ENCODE measurements at regions not wholly inside any gene's neighbourhood (a gene's known extent, or its start where the extent isn't known, plus 50 kb on each side); places are given as distances from the start of the nearest gene placed in this dataset.

DNA sequence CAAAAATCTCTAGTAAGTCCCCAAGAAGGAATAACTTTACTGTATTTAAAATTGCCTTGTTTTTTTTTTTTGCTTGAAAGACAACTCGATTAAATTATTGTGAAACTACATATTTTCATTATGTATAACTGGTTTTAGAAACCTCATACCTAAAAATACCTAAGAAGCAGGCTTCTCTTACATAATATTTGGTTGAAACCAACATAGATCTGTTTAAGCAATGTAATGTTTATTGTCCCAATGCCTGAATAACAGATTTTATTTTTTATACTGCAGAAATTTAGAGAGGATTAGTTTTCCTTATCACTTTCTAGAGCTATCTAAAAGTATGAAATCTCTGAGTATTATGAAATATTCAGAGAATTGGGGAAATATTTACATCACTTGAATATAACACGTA, 78.5 kb upstream of the CHRM3 start:
- H3K27ac ChIP-seq = no peak overlapping the region
- TF ChIP-seq, protein P1, sequence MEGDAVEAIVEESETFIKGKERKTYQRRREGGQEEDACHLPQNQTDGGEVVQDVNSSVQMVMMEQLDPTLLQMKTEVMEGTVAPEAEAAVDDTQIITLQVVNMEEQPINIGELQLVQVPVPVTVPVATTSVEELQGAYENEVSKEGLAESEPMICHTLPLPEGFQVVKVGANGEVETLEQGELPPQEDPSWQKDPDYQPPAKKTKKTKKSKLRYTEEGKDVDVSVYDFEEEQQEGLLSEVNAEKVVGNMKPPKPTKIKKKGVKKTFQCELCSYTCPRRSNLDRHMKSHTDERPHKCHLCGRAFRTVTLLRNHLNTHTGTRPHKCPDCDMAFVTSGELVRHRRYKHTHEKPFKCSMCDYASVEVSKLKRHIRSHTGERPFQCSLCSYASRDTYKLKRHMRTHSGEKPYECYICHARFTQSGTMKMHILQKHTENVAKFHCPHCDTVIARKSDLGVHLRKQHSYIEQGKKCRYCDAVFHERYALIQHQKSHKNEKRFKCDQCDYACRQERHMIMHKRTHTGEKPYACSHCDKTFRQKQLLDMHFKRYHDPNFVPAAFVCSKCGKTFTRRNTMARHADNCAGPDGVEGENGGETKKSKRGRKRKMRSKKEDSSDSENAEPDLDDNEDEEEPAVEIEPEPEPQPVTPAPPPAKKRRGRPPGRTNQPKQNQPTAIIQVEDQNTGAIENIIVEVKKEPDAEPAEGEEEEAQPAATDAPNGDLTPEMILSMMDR (conservative IDR thresholded peaks at IDR 0.05; ENCODE audit: low read depth) = no peak
- ChIA-PET POLR2A (ENCODE audit: low non-redundant PET) (no interaction called here), CTCF (interaction anchor here (0.6 to 0.7 kb wide), 3 partner anchors 60 to 616 kb away, joined by 3 read pairs; no protein-coding TSS in a partner anchor)
- no peak for DNase-seq (ENCODE audit: low spot score)

GRCh38 chr1:239306426-239306825, 79.9 kb upstream of the CHRM3 start:
- H3K27ac ChIP-seq = no peak overlapping the region
- ChIA-PET CTCF (no interaction called here), POLR2A (ENCODE audit: low non-redundant PET) (no interaction called here)
- TF ChIP-seq, protein P1 (conservative IDR thresholded peaks at IDR 0.05; ENCODE audit: low read depth) = no peak
- DNase-seq (ENCODE audit: low spot score) = no peak

DNA sequence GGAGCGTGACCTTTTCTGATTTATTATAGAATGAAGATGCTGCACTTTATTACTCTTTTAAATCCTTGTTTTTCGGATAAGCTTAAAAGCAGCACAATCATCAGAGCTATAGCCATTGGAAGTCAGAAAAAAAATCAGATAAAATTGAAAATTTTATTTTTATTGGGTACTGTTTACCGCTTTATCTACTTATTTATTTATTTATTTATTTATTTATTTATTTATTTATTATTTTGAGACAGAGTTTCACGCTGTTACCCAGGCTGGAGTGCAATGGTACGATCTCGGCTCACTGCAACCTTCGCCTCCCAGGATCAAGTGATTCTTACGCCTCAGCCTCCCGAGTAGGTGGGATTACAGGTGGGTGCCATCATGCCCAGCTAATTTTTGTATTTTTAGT, 83.1 kb upstream of the CHRM3 start:
- ChIA-PET CTCF (no interaction called here), POLR2A (ENCODE audit: low non-redundant PET) (no interaction called here)
- H3K27ac ChIP-seq = no peak overlapping the region
- DNase-seq (ENCODE audit: low spot score) = no peak
- TF ChIP-seq, protein P1 (conservative IDR thresholded peaks at IDR 0.05; ENCODE audit: low read depth) = no peak

DNA sequence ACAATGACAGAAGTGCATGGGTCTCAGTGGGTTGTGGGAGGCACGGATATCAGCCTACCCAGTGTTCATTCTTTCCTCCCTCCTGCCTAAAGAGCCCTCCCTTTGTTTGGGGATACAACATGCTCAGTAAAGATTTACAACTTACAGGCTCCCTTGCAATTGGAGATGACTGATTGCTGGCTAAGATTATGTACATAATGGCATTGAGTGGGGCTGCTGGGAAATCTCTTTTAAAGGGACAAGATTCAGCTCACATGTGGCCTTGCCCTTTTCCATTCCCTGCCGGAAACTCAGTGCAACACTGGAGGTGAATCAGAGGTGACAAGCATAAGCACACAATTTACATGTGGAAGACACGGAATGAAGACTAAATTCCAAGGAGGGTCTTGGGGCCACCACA, 83.7 kb upstream of the CHRM3 start:
- ChIA-PET CTCF (interaction anchor here (0.6 kb wide), 1 partner anchor 1383 kb away, joined by 4 read pairs; no protein-coding TSS in a partner anchor), POLR2A (ENCODE audit: low non-redundant PET) (no interaction called here)
- DNase-seq (ENCODE audit: low spot score) = no peak
- H3K27ac ChIP-seq = no peak overlapping the region
- TF ChIP-seq, protein P1 (conservative IDR thresholded peaks at IDR 0.05; ENCODE audit: low read depth) = no peak

- TF ChIP-seq, protein P1 (conservative IDR thresholded peaks at IDR 0.05; ENCODE audit: low read depth) = no peak
- no peak overlapping the region for H3K27ac ChIP-seq
- ChIA-PET CTCF (no interaction called here), POLR2A (ENCODE audit: low non-redundant PET) (no interaction called here)
- no peak for DNase-seq (ENCODE audit: low spot score)
Measured at GRCh38 chr1:239301251-239301650, 85.1 kb upstream of the CHRM3 start.

GRCh38 chr1:239297910-239298309, 88.5 kb upstream of the CHRM3 start:
- no peak overlapping the region for H3K27ac ChIP-seq
- ChIA-PET CTCF (no interaction called here), POLR2A (ENCODE audit: low non-redundant PET) (no interaction called here)
- TF ChIP-seq, protein P1 (conservative IDR thresholded peaks at IDR 0.05; ENCODE audit: low read depth) = no peak
- no peak for DNase-seq (ENCODE audit: low spot score)

All from RWPE1 (cell line).